Hippocampal formation (tissue), 2 donors: ENCODE measurements at regions not wholly inside any gene's neighbourhood (a gene's known extent, or its start where the extent isn't known, plus 50 kb on each side); places are given as distances from the start of the nearest gene placed in this dataset.
A peak's percentile ranks its signal among the peaks of the same experiment; 100 is the strongest.
"Not testable (repeated sequence)": the region's sequence is repeated elsewhere in the genome, so short reads cannot be mapped to it uniquely, and the experiment has no call there.

Experiments used
- DNase-seq, 2 donors: peaks; one replicate each; lab custom pipeline; 2025; lab: John Stamatoyannopoulos, UW

- DNase-seq = not testable (repeated sequence)
Measured at GRCh38 chr15:38814254-38814653, 249.6 kb upstream of the RASGRP1 start.

GRCh38 chr15:38814891-38815290 lies 250.3 kb upstream of the RASGRP1 start:
- no peak for DNase-seq

GRCh38 chr15:38817427-38818156 lies 253.0 kb upstream of the RASGRP1 start:
- peak in 1 of 2 donors; percentile 37 for DNase-seq

- no peak for DNase-seq
Measured at GRCh38 chr15:38818157-38818790, 253.7 kb upstream of the RASGRP1 start.

GRCh38 chr15:38819387-38819950 lies 254.9 kb upstream of the RASGRP1 start:
- no peak for DNase-seq

GRCh38 chr15:38823263-38823662 lies 258.6 kb upstream of the RASGRP1 start:
- no peak for DNase-seq

- DNase-seq = no peak
Measured at GRCh38 chr15:38824719-38825118, 260.1 kb upstream of the RASGRP1 start.

GRCh38 chr15:38826880-38827279 lies 262.3 kb upstream of the RASGRP1 start:
- no peak for DNase-seq

- no peak for DNase-seq
Measured at GRCh38 chr15:38828031-38828532, 263.5 kb upstream of the RASGRP1 start.

GRCh38 chr15:38829086-38829485 lies 264.5 kb upstream of the RASGRP1 start:
- no peak for DNase-seq

GRCh38 chr15:38842226-38842625 lies 277.6 kb upstream of the RASGRP1 start:
- DNase-seq = no peak

GRCh38 chr15:38843051-38843501 lies 278.5 kb upstream of the RASGRP1 start:
- DNase-seq = peak in 1 of 2 donors; percentile 3

- no peak for DNase-seq
Measured at GRCh38 chr15:38843736-38844590, 279.3 kb upstream of the RASGRP1 start.

GRCh38 chr15:38844736-38845135 lies 280.1 kb upstream of the RASGRP1 start:
- DNase-seq = no peak

GRCh38 chr15:38846346-38846745 lies 281.7 kb upstream of the RASGRP1 start:
- DNase-seq = no peak

- DNase-seq = no peak
Measured at GRCh38 chr15:38847666-38848065, 283.1 kb upstream of the RASGRP1 start.

- no peak for DNase-seq
Measured at GRCh38 chr15:38849046-38849445, 284.4 kb upstream of the RASGRP1 start.

GRCh38 chr15:38852188-38852587 lies 287.6 kb upstream of the RASGRP1 start:
- not testable (repeated sequence) for DNase-seq

GRCh38 chr15:38853608-38854007 lies 289.0 kb upstream of the RASGRP1 start:
- DNase-seq = no peak

- DNase-seq = no peak
Measured at GRCh38 chr15:38854506-38854905, 289.9 kb upstream of the RASGRP1 start.

- DNase-seq = no peak
Measured at GRCh38 chr15:38857814-38858213, 293.2 kb upstream of the RASGRP1 start.

- DNase-seq = no peak
Measured at GRCh38 chr15:38859574-38859973, 295.0 kb upstream of the RASGRP1 start.
